H1 (cell line): ENCODE measurements at regions not wholly inside any gene's neighbourhood (a gene's known extent, or its start where the extent isn't known, plus 50 kb on each side); places are given as distances from the start of the nearest gene placed in this dataset.

Source experiments
- BACH1 ChIP-seq: IDR thresholded peaks from 2 replicates; pipeline ENCODE4 v1.6.1; 2012; ENCODE audit warnings: low read length, improper control_type of control experiment
- RAD21 ChIP-seq, 2 experiments: IDR thresholded peaks in 1 of 2; conservative IDR thresholded peaks in 1 of 2; 2 replicates each; pipeline ENCODE4 v1.6.1; 2011; ENCODE audit warnings: low read depth in 2 of 2, low read length in 2 of 2, improper control_type of control experiment in 1 of 2, inconsistent platforms in 1 of 2, mild to moderate bottlenecking in 1 of 2, moderate library complexity in 1 of 2
- ZNF274 ChIP-seq: IDR thresholded peaks from 2 replicates; pipeline ENCODE4 v1.7.0; 2012; ENCODE audit warnings: low read length, borderline replicate concordance; ENCODE audit errors: extremely low read depth

DNA sequence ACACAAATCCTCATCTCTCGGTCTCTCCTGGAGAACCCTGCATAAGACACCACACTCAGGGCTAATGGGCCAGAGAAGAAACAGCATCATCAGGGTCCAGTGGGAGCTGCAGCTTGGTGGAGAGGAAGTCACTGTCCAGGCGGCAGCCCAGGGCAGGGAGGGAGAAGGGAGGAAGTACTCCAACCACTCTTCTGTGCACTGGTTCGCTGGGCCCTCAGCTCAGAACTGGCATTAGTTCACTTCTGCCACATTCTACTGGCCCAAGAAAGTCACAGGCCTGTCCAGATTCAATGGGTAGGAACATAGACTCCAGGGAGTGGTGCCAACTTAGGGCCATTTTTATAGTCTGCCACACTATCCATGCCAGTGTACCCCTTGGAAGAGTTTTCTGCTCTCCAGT, 169.0 kb downstream of the ABHD5 start (continued):
- TF ChIP-seq BACH1 = no peak
- no peak for TF ChIP-seq ZNF274
- no peak for TF ChIP-seq RAD21 (IDR thresholded peaks at IDR 0.05 in 1 of 2, conservative IDR thresholded peaks at IDR 0.05 in 1 of 2; ENCODE audit: low read depth in 2 of 2, low read length in 2 of 2)
